Stimulated activated CD8-positive, alpha-beta memory T cell treated with anti-CD3 and anti-CD28 coated beads, Interleukin-4, amount 100 ng/mL, for 24 hours (primary cell): ENCODE measurements at regions not wholly inside any gene's neighbourhood (a gene's known extent, or its start where the extent isn't known, plus 50 kb on each side); places are given as distances from the start of the nearest gene placed in this dataset.
"Not testable (repeated sequence)": the region's sequence is repeated elsewhere in the genome, so short reads cannot be mapped to it uniquely, and the experiment has no call there.

ENCODE experiments used
- DNase-seq: peaks from one replicate; pipeline ENCODE4 v3.0.0-alpha.2; 2020; ENCODE audit warnings: low read depth

DNA sequence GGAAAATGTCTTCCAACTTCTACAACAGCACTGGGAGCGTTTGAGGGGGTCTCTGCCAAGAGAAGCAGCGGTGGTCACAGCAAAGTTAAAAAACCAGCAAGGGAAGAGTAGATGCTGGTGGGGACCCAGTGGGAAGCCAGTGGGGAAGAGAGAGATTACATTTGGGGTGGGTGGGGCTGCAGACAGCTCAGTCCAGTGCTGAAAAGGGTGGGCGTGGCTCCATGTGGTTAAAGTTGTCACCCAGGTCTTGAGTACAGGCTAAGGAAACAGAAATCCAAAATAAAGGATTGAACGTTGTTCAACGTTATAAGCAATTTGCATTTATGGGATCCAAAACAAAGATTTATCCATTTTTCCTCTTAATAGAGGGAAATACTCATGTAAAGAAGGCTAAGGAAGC lies 106.3 kb upstream of the LY86 start:
- no peak for DNase-seq

DNA sequence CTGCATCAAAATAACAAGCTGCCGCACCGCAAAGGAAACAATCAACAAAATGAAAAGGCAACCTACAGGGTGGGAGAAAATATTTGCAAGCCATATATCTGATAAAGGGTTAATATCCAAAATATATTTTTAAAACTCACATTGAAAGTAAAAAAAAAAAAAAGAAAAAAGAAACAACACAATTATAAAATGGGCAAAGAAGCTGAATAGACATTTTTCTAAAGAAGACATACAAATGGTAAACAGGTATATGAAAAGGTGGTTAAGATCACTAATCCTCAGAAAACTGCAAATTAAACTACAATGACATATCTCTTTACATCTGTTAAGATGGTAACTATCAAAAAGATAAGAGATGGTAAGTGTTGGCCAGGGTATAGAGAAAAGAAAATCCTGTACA lies 105.4 kb upstream of the LY86 start:
- no peak for DNase-seq

DNA sequence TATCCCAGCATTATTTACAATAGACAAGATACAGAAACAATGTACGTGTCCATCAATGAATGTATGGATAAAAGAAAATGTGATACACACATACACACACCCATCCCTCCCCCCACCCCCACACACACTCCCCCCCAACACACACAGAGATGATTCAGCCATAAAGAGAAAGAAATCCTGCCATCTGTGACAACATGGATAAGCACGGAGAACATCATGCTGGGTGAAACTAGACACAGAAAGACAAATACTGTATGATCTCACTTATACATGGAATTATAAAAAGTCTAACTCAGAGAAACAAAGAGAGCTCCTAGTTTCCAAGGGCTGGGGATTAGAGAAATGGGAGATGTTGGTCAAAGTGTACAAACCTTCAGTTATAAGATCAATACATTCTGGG lies 104.8 kb upstream of the LY86 start:
- no peak for DNase-seq

DNA sequence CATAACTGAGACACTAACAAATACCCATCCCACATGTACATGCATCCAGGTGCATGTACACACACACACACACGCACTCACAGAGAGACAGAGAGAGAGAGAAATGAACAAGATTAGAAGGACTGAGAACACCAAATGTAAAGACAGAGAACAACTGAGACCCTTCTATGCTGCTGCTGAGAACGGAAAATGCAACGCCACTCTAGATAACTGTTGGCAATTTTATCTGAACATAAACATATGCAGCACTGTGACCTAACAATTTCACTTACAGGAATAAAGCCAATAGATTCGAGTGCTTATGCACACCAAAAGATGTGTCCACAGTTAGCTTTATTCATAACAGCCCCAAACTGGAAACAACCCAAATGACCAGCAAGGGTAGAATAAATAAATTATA lies 103.8 kb upstream of the LY86 start:
- DNase-seq, result no peak

GRCh38 chr6:6486595-6486994 lies 101.9 kb upstream of the LY86 start:
- DNase-seq, result no peak

- no peak for DNase-seq
These were observed 96.8 kb upstream of the LY86 start for GRCh38 chr6:6491761-6492160.

DNA sequence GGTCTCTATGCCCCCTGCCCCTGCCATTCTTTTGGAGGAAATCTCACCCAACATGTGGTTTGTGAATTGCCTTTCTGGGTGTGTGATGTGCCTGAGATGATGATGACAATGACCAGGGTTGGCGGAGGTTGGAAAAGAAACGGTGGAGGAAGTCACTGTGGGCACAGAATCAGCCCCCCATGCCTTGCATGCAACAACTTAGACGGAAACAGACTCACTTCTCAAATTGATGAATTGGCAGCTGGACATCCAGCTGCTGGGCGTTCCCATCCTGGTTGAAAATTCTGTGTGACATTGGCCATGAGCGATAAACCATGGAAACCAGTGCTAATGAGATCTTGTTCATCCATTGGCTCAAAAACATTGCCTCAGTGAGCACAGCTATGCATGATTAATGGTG lies 95.8 kb upstream of the LY86 start:
- no peak for DNase-seq

GRCh38 chr6:6494139-6494538 lies 94.4 kb upstream of the LY86 start:
- not testable (repeated sequence) for DNase-seq

- no peak for DNase-seq
These were observed 93.8 kb upstream of the LY86 start for GRCh38 chr6:6494677-6495076.

- no peak for DNase-seq
These were observed 92.7 kb upstream of the LY86 start for GRCh38 chr6:6495851-6496250.

GRCh38 chr6:6497541-6497940 lies 91.0 kb upstream of the LY86 start:
- no peak for DNase-seq

DNA sequence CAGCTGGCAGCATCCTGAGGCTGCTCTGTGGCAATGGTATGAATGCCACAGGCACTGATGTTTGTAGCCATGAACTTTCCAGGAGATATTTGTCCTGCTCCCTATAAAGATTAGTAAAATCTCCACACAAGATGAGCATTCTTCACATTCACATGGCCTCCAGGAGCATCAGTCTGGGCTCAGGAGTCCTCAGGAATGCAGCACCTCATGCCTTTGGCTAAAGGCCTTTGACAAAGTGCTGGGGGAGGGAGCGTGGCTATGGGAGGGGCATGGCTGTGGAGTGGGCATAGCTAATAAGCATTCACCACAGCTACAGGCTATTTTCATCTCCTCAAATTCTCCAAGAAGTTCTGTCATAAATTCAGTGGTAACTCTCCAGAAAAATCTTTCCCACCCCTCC lies 90.5 kb upstream of the LY86 start:
- no peak for DNase-seq

- no peak for DNase-seq
These were observed 85.3 kb upstream of the LY86 start for GRCh38 chr6:6503191-6503590.

DNA sequence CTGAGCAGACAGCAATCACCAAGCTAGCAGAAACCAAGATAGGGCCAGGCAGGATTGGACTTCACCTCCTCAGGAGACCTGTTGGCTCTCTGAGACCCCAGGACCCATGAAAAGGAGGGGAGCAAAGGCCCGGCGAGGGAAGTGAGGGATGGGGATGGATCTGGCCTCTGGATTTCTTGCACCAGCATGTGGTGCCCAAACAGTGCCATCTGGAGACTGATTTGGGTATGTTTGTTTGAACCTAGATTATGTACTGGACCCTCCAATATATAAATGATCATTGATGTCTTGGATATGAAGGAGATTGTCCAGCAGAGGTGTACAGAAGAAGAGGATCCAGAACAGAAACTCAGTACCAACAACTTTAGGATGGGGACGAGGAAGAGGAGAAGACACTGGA lies 83.4 kb upstream of the LY86 start:
- DNase-seq, result no peak

DNA sequence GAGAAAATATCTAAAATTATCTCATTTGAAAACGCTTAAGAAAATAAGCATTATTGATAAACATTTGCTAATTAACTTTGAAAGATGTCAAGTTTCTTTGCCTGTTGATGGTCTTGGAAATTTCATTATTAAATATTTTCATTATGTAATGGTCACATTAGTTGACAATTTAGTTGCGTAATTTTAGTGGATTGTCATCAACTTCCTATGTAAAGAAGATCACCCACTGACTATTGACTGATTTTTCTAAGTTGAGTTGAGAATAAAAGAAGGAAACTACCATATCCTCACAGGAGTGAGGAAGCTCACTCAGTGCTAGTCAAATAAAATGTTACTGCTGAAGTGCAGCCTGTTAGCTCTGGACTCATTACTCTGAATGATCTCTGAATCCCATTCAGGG lies 79.9 kb upstream of the LY86 start:
- DNase-seq, result no peak

DNA sequence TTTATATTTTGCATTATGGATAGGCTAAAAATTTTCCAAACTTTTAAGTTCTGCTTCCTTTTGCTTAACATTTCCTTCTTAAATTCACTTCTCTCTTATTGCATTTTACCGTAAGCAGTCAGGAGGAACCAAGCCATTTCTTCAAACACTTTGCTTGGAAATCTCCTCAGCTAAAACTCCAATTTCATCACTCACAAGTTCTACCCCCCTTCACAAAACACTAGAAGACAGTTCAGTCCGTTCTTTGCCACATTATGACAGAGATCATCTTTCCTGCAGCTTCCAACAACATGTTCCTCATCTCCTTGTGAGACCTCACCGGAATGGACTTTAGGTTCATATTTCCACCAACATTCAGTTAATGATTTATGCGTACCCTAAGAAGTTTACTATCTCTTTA lies 79.2 kb upstream of the LY86 start:
- no peak for DNase-seq

DNA sequence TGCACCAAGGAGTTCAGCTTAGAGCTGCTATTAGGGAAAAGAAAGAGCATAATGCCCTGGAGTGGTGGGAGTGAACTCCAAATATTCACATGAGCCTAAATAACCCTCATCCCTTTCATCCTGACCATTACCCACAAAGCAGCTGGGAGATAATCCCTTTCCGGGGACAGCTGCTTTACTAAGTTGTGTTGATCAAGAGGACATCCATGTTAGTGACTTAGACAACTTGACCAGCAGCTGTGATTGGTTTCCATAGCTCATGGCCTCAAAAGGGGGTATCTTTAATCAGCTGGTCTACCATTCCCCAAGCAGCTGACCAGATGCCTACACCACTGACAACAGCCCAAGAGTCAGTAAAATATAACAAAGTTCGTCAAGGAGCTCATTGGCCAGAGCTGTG lies 75.8 kb upstream of the LY86 start:
- no peak for DNase-seq

- DNase-seq, result peak; percentile 31
These were observed 72.6 kb upstream of the LY86 start for GRCh38 chr6:6515691-6516607.

- DNase-seq, result no peak
These were observed 71.7 kb upstream of the LY86 start for GRCh38 chr6:6516666-6517458.

GRCh38 chr6:6518631-6519427 lies 69.7 kb upstream of the LY86 start:
- no peak for DNase-seq

GRCh38 chr6:6521961-6522482 lies 66.5 kb upstream of the LY86 start:
- DNase-seq, result no peak

DNA sequence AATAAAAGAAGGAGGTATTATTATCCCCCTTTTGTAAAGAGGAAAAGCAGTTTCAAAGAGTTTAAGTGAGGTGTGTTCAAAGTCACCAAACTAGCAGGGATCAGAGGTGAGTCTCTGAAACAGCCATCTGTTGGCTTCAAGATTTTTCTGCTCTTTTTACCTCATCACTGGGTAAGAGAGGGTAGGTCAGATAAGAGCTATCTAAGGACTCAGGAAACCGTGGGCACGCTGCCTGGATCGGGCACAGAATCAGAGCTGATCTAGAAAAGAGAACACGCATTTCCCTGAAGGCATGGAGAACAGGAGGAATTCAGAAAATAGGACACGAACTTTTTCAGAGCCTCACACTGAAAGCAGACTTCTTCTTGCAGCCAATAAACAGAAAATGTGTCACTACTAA lies 65.8 kb upstream of the LY86 start:
- DNase-seq, result no peak
